ENCODE measurements at regions not wholly inside any gene's neighbourhood (a gene's known extent, or its start where the extent isn't known, plus 50 kb on each side); places are given as distances from the start of the nearest gene placed in this dataset.
A peak's percentile ranks its signal among the peaks of the same experiment; 100 is the strongest.

DNA sequence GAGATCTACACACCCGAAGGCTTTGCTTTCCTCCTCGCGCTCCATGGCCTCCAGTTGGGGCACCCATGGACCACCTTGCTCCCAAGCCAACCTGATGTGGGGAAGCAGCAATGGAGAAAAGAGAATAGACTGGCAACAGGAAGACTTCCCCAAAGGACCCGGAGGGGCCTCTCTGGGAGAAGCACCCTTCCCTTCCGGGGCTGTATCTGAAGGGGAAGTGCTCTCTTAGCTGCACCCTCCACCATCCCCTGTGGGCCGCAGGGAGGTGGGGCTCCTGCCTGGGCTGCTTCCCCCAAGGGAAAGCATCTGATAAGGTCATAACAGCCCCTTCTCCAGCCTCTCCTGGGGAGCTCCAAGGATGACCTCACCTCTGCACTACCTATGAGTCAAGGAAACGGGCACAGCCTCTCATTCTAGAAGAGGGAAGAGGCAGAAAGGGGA lies 100.2 kb downstream of the RIPK4 start:
- Mint-ChIP-seq H3K27ac (ENCODE audit: low read depth, unreplicated experiment) (no peak overlapping the region), H3K4me1 (ENCODE audit: insufficient read depth, unreplicated experiment) (peaks cover 13% of the 10 kb centered on the region), H3K4me3 (ENCODE audit: unreplicated experiment) (no peak overlapping the region), H3K27me3 (ENCODE audit: insufficient read depth, unreplicated experiment) (no peaks in the 10 kb centered on the region), H3K36me3 (ENCODE audit: insufficient read depth, unreplicated experiment) (no peaks in the 10 kb centered on the region), H3K9me3 (ENCODE audit: unreplicated experiment) (no peaks in the 10 kb centered on the region)
- POLR2A ChIA-PET: no interaction called here
- intact Hi-C loops (cut with micrococcal nuclease): no loop called here
- no TSS peak for BruUV-seq (replicated peaks)
- TF ChIP-seq, protein P1, sequence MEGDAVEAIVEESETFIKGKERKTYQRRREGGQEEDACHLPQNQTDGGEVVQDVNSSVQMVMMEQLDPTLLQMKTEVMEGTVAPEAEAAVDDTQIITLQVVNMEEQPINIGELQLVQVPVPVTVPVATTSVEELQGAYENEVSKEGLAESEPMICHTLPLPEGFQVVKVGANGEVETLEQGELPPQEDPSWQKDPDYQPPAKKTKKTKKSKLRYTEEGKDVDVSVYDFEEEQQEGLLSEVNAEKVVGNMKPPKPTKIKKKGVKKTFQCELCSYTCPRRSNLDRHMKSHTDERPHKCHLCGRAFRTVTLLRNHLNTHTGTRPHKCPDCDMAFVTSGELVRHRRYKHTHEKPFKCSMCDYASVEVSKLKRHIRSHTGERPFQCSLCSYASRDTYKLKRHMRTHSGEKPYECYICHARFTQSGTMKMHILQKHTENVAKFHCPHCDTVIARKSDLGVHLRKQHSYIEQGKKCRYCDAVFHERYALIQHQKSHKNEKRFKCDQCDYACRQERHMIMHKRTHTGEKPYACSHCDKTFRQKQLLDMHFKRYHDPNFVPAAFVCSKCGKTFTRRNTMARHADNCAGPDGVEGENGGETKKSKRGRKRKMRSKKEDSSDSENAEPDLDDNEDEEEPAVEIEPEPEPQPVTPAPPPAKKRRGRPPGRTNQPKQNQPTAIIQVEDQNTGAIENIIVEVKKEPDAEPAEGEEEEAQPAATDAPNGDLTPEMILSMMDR (IDR thresholded peaks at IDR 0.05; ENCODE audit: unreplicated experiment): no peak
- DNase-seq (ENCODE audit: unreplicated experiment): no peak
- CTCF ChIA-PET: interaction anchor here (0.6 kb wide), 1 partner anchor 10 kb away, joined by 3 read pairs; no protein-coding TSS in a partner anchor

DNA sequence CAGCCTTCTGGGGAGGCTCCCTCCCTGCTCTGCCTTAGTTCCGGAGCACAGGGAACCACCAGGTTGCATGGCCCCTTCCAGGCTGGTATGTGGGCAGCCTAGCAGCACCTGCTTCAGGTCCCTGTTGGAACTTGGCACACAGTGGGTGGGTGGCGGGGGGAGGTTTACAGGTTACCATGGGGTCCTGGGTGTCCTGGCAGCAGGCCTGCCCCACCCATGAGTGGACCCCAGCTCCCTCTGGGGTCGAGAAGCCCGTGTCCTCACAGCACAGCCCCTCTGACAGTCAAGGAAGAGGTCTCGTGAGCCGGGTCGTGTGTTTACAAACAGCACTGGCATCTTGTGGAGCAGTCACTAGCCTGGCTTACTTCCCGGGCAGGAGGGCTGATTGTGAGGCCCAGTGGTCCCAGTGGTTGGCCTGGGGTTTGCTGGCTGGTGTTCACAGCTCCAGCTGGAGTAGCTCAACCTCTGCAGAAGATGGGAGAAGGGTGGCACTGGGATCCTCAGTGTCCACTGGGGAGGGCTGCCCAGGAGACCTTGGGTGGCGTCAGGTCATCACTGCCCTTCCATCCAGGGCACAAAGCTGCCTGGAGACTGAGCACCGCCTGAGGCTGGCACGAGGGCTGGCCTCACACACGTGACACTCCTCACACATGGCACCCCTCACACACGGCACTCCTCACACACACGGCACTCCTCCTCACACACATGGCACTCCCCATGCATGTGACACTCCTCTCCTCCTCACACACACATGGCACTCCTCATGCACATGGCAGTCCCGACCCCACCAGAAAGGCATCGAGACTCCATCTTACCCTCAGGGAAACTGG lies 100.9 kb downstream of the RIPK4 start:
- POLR2A ChIA-PET: no interaction called here
- TF ChIP-seq, protein P1 (IDR thresholded peaks at IDR 0.05; ENCODE audit: unreplicated experiment): no peak
- H3K27ac Mint-ChIP-seq (ENCODE audit: low read depth, unreplicated experiment): no peak overlapping the region

DNA sequence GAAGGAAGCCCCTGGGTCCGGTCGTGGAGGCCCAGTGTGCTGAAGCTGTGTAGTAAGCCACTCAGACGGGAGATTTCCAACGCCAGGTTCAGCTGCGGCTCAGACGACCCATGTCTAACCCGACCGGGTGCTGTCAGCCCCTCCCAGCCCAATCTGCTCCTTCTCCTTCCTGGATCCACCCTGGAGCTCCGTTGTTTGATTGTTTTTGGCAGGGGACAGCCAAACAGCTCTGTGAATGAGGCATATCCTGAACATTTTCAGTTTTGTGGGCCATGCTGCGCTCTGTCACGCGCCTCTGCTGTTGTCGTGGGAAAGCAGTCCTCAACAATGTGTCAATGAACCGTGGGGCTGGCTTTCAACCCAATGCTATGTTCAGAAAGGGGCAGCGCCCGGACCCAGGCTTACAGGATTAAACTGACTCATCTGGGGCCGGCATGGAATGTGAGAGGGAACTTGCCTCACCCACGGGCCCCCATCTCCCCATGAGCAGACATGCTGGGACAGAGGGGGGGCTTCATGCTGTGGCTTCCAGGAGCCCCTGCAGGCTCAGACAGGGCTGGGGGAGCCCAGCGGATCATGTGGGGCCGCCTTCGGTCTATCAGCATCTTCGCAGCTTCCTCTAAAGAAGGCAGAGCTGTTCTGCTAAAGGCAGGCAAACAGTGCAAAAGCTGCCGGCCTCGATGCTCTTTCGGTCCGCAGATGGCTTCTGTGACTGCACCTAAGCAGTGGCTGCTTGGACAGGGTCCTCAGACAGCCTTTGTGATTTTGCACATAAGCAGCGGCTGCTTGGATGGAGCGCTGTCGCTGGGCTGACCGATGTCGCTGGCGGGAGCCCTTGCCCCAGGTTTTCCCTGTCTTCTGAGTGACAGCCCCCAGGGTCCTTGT lies 101.7 kb downstream of the RIPK4 start:
- BruUV-seq (replicated peaks): no TSS peak
- TF ChIP-seq, protein P1 (IDR thresholded peaks at IDR 0.05; ENCODE audit: unreplicated experiment): no peak
- Mint-ChIP-seq H3K27ac (ENCODE audit: low read depth, unreplicated experiment) (no peak overlapping the region), H3K4me1 (ENCODE audit: insufficient read depth, unreplicated experiment) (peaks cover 7% of the 10 kb centered on the region), H3K36me3 (ENCODE audit: insufficient read depth, unreplicated experiment) (no peaks in the 10 kb centered on the region), H3K4me3 (ENCODE audit: unreplicated experiment) (no peak overlapping the region), H3K9me3 (ENCODE audit: unreplicated experiment) (no peaks in the 10 kb centered on the region), H3K27me3 (ENCODE audit: insufficient read depth, unreplicated experiment) (no peaks in the 10 kb centered on the region)
- CTCF ChIA-PET: no interaction called here
- intact Hi-C loops (cut with micrococcal nuclease): no loop called here
- DNase-seq (ENCODE audit: unreplicated experiment): peak; percentile 35
- POLR2A ChIA-PET: interaction anchor here (0.6 to 0.7 kb wide), 2 partner anchors 10 to 13 kb away, joined by 3 read pairs; no protein-coding TSS in a partner anchor

More for the DNA sequence above, 100.9 kb downstream of the RIPK4 start:
- Mint-ChIP-seq H3K9me3 (ENCODE audit: unreplicated experiment) (no peaks in the 10 kb centered on the region), H3K4me1 (ENCODE audit: insufficient read depth, unreplicated experiment) (peaks cover 7% of the 10 kb centered on the region), H3K4me3 (ENCODE audit: unreplicated experiment) (no peak overlapping the region), H3K27me3 (ENCODE audit: insufficient read depth, unreplicated experiment) (no peaks in the 10 kb centered on the region), H3K36me3 (ENCODE audit: insufficient read depth, unreplicated experiment) (no peaks in the 10 kb centered on the region)
- intact Hi-C loops (cut with micrococcal nuclease): no loop called here
- DNase-seq (ENCODE audit: unreplicated experiment): no peak
- BruUV-seq (replicated peaks): no TSS peak
- CTCF ChIA-PET: interaction anchor here (0.6 kb wide), 1 partner anchor 11 kb away, joined by 3 read pairs; no protein-coding TSS in a partner anchor
